ENCODE measurements at regions not wholly inside any gene's neighbourhood (a gene's known extent, or its start where the extent isn't known, plus 50 kb on each side); places are given as distances from the start of the nearest gene placed in this dataset.

GRCh38 chr16:55265926-55266325 lies 58.1 kb upstream of the IRX6 start:
- no peak for DNase-seq (ENCODE audit: low spot score)

DNA sequence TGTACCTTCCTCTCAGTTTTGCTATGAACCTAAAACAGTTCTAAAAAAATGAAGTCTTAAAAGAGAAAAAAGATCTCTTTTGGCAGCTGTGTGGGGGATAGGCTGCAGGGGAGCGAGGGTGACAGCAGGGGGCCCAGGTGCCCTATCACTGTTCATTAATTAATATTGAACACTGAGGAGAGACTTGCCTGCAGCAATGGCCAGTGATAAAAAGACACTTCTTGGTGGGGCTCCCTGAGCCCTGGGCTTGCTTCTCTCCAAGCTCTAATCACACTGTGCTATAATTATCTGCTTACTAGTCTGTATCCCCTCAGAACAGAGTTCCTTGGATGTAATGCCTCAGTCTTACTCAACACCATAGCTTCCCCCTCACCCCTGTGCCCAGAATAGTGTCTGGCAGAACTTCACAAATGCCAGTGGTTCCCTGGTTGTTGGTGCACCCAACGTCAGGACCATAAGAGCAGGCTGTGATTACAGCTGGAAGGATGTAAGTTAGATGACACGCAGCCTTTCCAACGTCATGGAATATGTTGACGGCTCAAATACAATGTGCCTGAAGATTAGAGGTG lies 52.0 kb upstream of the IRX6 start:
- DNase-seq (ENCODE audit: low spot score): no peak

DNA sequence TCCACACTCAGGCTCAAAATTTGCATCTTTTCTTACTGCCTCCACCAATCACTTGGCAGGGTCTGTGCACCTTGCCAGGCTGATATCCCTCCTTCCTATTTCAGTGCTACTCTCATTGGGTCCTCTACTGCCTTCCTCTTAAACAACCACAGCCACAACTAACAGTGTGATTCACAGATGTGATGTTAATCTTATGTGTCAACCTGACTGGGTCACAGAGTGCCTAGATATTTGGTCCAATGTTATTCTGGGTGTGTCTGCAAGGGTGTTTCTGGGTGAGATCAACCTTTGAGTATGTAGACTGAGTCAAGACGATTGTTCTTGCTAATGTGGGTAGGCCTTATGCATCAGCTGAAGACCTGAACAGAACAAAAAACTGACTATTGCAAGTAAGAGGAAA lies 51.3 kb upstream of the IRX6 start:
- no peak for DNase-seq (ENCODE audit: low spot score)

DNA sequence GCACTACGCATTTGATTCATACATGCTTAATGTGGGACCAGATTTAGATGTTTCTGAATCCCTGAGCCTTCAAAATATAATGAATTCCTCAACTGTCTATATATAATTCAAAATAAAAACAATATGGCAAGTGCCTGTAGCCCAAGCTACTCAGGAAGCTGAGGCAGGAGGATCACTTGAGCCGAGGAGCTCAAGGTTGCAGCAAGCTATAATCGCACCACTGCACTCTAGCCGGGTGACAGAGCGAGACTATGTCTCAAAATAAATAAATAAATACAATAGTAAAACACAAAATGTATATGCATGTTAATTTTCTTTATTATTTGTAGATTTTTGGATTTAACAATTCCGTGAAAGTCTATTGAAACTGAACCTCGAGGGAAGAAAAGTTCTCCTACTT lies 50.6 kb upstream of the IRX6 start:
- no peak for DNase-seq (ENCODE audit: low spot score)

GRCh38 chr16:55273959-55274358 lies 50.0 kb upstream of the IRX6 start:
- no peak for DNase-seq (ENCODE audit: low spot score)
